ENCODE measurements at regions not wholly inside any gene's neighbourhood (a gene's known extent, or its start where the extent isn't known, plus 50 kb on each side); places are given as distances from the start of the nearest gene placed in this dataset.

DNA sequence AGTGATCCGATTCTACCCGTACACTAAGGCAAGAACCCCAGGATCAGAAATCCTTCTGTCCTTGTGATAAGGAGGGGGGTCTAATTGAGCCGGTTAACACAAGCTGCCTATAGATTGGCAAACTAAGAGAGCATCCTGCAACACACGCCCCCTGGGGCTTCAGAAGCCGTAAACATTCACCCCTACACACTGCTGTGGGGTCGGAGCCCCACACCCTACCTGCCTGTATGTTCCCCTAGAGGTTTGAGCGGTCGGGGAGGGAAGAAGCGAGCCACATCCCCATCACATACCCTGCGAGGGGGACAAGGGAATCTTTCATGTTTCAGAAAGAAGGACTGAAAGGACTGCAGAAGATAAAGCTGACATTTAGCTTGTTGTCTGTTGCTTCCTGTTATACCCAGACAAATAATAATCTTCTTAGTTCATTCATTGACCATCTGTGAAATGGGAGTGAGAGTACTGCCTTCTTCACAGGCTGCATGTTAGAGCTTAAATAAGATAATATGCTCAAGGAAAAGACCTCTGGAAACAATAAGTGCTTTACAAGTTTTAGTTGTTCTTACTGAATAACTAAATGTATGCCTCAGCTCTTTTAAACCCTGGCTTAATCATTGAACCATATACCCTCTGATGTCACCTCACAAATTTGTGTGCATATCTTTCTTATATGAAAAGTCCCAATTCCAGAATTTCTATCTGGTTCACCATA is 74.2 kb upstream of the RNF217 start:
- Histone ChIP-seq H3K36me3 (no peaks in the 10 kb centered on the region), H3K4me1 (peaks cover 11% of the 10 kb centered on the region), H3K79me2 (ENCODE audit: low read depth) (no peaks in the 10 kb centered on the region), H3K9me3 (ENCODE audit: low read depth) (no peaks in the 10 kb centered on the region), H3F3A (ENCODE audit: low read depth) (peaks cover 3% of the 10 kb centered on the region), H3K9ac (no peak overlapping the region), H3K4me3 (no peak overlapping the region), H2AFZ (replicated peaks) (no peak overlapping the region), H3K4me2 (no peak overlapping the region), H3K27ac (no peak overlapping the region), H4K20me1 (ENCODE audit: low read depth) (no peaks in the 10 kb centered on the region), H3K27me3 (no peaks in the 10 kb centered on the region)
- no peak for DNase-seq (ENCODE audit: low spot score)
- H3K27ac Mint-ChIP-seq = no peak overlapping the region
- H3K4me3 Mint-ChIP-seq = no peak overlapping the region
- H3K36me3 Mint-ChIP-seq = no peaks in the 10 kb centered on the region
- H3K27me3 Mint-ChIP-seq (ENCODE audit: insufficient read depth, low read depth) = peaks cover 3% of the 10 kb centered on the region
- peaks cover 13% of the 10 kb centered on the region for H3K4me1 Mint-ChIP-seq
- peaks cover 5% of the 10 kb centered on the region for H3K9me3 Mint-ChIP-seq
- TF ChIP-seq EZH2phosphoT487 (IDR thresholded peaks at IDR 0.05) = no peak
- TF ChIP-seq, protein P1, sequence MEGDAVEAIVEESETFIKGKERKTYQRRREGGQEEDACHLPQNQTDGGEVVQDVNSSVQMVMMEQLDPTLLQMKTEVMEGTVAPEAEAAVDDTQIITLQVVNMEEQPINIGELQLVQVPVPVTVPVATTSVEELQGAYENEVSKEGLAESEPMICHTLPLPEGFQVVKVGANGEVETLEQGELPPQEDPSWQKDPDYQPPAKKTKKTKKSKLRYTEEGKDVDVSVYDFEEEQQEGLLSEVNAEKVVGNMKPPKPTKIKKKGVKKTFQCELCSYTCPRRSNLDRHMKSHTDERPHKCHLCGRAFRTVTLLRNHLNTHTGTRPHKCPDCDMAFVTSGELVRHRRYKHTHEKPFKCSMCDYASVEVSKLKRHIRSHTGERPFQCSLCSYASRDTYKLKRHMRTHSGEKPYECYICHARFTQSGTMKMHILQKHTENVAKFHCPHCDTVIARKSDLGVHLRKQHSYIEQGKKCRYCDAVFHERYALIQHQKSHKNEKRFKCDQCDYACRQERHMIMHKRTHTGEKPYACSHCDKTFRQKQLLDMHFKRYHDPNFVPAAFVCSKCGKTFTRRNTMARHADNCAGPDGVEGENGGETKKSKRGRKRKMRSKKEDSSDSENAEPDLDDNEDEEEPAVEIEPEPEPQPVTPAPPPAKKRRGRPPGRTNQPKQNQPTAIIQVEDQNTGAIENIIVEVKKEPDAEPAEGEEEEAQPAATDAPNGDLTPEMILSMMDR (IDR thresholded peaks at IDR 0.05) = no peak
- no peak for TF ChIP-seq EZH2 (IDR thresholded peaks at IDR 0.05)

DNA sequence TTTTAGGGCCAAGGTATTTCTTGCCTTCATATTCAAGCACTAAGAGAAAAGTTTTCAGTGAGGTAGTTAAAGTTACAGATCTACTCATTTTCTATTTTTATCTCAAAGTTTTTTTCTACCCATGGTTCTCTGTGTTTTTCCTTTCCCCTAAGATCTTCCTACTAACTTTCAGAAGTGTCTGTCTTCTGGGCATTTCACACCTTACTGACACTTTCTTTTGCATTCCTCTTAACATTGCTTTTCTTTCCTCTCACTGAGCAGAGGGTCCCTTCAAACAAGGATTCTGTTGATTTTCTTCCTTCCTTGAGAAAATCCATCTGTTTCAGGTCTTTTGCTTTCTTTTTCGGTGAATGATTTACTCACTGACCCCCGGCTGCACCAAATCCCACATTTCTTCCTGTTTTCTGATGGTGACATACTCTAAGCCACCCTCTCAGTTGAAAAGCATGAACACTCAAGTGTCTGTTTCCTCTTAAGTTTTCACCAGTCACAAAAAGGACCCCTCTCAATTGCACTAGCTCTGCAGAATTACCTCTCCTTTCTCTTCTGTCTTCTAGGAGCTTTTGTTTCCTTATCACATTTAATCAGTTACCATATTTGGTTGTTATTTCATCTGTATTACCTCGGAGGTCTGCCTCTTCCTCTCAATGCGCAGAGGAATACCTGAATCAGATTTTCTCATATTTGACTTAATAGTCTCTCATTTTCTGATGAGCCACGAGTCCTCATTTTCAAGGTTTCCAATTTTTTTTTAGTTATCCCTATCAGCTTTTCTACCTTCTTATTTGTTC is 73.5 kb upstream of the RNF217 start:
- Mint-ChIP-seq H3K4me1 (peaks cover 13% of the 10 kb centered on the region), H3K36me3 (no peaks in the 10 kb centered on the region), H3K4me3 (no peak overlapping the region), H3K27me3 (ENCODE audit: insufficient read depth, low read depth) (peaks cover 3% of the 10 kb centered on the region), H3K9me3 (peaks cover 5% of the 10 kb centered on the region), H3K27ac (no peak overlapping the region)
- H3K4me3 ChIP-seq = no peak overlapping the region
- peak overlapping the region; percentile 59 for H2AFZ ChIP-seq (replicated peaks)
- H3K9me3 ChIP-seq (ENCODE audit: low read depth) = no peaks in the 10 kb centered on the region
- no peaks in the 10 kb centered on the region for H3K27me3 ChIP-seq
- H4K20me1 ChIP-seq (ENCODE audit: low read depth) = no peaks in the 10 kb centered on the region
- H3K36me3 ChIP-seq = no peaks in the 10 kb centered on the region
- peaks cover 11% of the 10 kb centered on the region for H3K4me1 ChIP-seq
- peaks cover 3% of the 10 kb centered on the region for H3F3A ChIP-seq (ENCODE audit: low read depth)
- no peak for DNase-seq (ENCODE audit: low spot score)
- no peak overlapping the region for H3K4me2 ChIP-seq
- no peaks in the 10 kb centered on the region for H3K79me2 ChIP-seq (ENCODE audit: low read depth)
- H3K9ac ChIP-seq = no peak overlapping the region
- no peak for TF ChIP-seq EZH2phosphoT487 (IDR thresholded peaks at IDR 0.05)
- TF ChIP-seq EZH2 (IDR thresholded peaks at IDR 0.05) = no peak
- TF ChIP-seq, protein P1 (IDR thresholded peaks at IDR 0.05) = no peak
- H3K27ac ChIP-seq = no peak overlapping the region

DNA sequence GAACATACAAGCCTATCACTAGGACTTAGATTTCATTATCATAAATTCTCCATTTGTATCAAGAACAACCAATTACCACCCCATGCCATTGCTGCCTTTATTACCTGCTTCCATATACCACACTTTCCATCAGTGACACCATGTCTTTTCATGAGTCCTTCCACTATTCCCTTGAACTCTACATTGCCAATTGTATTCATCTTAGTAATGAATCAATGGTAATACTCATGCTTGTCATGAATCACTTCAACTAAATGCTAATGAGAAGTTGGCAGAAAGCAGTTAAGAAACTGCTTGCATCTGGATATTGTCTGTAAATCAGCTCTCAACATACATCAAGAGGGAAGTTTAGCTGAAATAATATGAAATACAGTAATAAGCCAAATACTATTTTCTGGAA is 61.2 kb upstream of the RNF217 start:
- H3K27ac ChIP-seq = no peak overlapping the region
- Mint-ChIP-seq H3K27me3 (ENCODE audit: insufficient read depth, low read depth) (peaks cover 2% of the 10 kb centered on the region), H3K36me3 (no peaks in the 10 kb centered on the region), H3K27ac (no peak overlapping the region), H3K4me3 (no peak overlapping the region), H3K4me1 (no peaks in the 10 kb centered on the region), H3K9me3 (no peaks in the 10 kb centered on the region)
- no peaks in the 10 kb centered on the region for H4K20me1 ChIP-seq (ENCODE audit: low read depth)
- H3K27me3 ChIP-seq = no peaks in the 10 kb centered on the region
- no peaks in the 10 kb centered on the region for H3K79me2 ChIP-seq (ENCODE audit: low read depth)
- H3K4me1 ChIP-seq = no peaks in the 10 kb centered on the region
- no peak overlapping the region for H3K4me2 ChIP-seq
- H3F3A ChIP-seq (ENCODE audit: low read depth) = no peaks in the 10 kb centered on the region
- DNase-seq (ENCODE audit: low spot score) = no peak
- no peak overlapping the region for H3K9ac ChIP-seq
- TF ChIP-seq EZH2 (IDR thresholded peaks at IDR 0.05) (no peak), EZH2phosphoT487 (IDR thresholded peaks at IDR 0.05) (no peak)
- TF ChIP-seq, protein P1 (IDR thresholded peaks at IDR 0.05) = no peak
- no peaks in the 10 kb centered on the region for H3K36me3 ChIP-seq
- H3K9me3 ChIP-seq (ENCODE audit: low read depth) = no peaks in the 10 kb centered on the region
- no peak overlapping the region for H3K4me3 ChIP-seq
- H2AFZ ChIP-seq (replicated peaks) = no peak overlapping the region
